Left renal cortex interstitium (tissue), 4 donors: ENCODE measurements at regions not wholly inside any gene's neighbourhood (a gene's known extent, or its start where the extent isn't known, plus 50 kb on each side); places are given as distances from the start of the nearest gene placed in this dataset.
"Not testable (repeated sequence)": the region's sequence is repeated elsewhere in the genome, so short reads cannot be mapped to it uniquely, and the experiment has no call there.

Experiments used
- DNase-seq, 4 donors: peaks; one replicate each; pipeline ENCODE4 v3.0.0-alpha.2; 2013; ENCODE audit warnings: low read depth in 4 of 4, low spot score in 2 of 4, missing footprints in 1 of 4

GRCh38 chr15:87561641-87562040, 694.9 kb downstream of the NTRK3 start:
- DNase-seq, result no peak

- no peak for DNase-seq
Measured at GRCh38 chr15:87557881-87558280, 698.7 kb downstream of the NTRK3 start.

GRCh38 chr15:87556886-87557285, 699.7 kb downstream of the NTRK3 start:
- no peak for DNase-seq

GRCh38 chr15:87549860-87550259, 706.7 kb downstream of the NTRK3 start:
- no peak for DNase-seq

- DNase-seq, result no peak
Measured at GRCh38 chr15:87549296-87549695, 707.2 kb downstream of the NTRK3 start.

GRCh38 chr15:87548590-87548989, 707.9 kb downstream of the NTRK3 start:
- not testable (repeated sequence) for DNase-seq

GRCh38 chr15:87547470-87548181, 708.9 kb downstream of the NTRK3 start:
- DNase-seq, result no peak

GRCh38 chr15:87538327-87538834, 718.2 kb downstream of the NTRK3 start:
- no peak for DNase-seq

- DNase-seq, result no peak
Measured at GRCh38 chr15:87537295-87537694, 719.2 kb downstream of the NTRK3 start.

- DNase-seq, result not testable (repeated sequence)
Measured at GRCh38 chr15:87533637-87534036, 722.9 kb downstream of the NTRK3 start.

- peak in 2 of 4 donors; percentile 10 to 19 for DNase-seq
Measured at GRCh38 chr15:87528873-87529272, 727.7 kb downstream of the NTRK3 start.

GRCh38 chr15:87527875-87528274, 728.7 kb downstream of the NTRK3 start:
- DNase-seq, result no peak

GRCh38 chr15:87527416-87527815, 729.1 kb downstream of the NTRK3 start:
- DNase-seq, result no peak

GRCh38 chr15:87523516-87523915, 733.0 kb downstream of the NTRK3 start:
- no peak for DNase-seq

GRCh38 chr15:87522997-87523396, 733.5 kb downstream of the NTRK3 start:
- DNase-seq, result no peak

GRCh38 chr15:87518957-87519356, 737.6 kb downstream of the NTRK3 start:
- no peak for DNase-seq

- no peak for DNase-seq
Measured at GRCh38 chr15:87508086-87508485, 748.5 kb downstream of the NTRK3 start.

- DNase-seq, result no peak
Measured at GRCh38 chr15:87502173-87502572, 754.4 kb downstream of the NTRK3 start.

GRCh38 chr15:87500240-87500639, 756.3 kb downstream of the NTRK3 start:
- no peak for DNase-seq

- no peak for DNase-seq
Measured at GRCh38 chr15:87498560-87498959, 758.0 kb downstream of the NTRK3 start.

- no peak for DNase-seq
Measured at GRCh38 chr15:87496795-87497194, 759.7 kb downstream of the NTRK3 start.

- DNase-seq, result no peak
Measured at GRCh38 chr15:87496109-87496508, 760.4 kb downstream of the NTRK3 start.

- DNase-seq, result no peak
Measured at GRCh38 chr15:87493803-87494202, 762.7 kb downstream of the NTRK3 start.
